Mesenteric fat pad (tissue), 1 donor: ENCODE measurements at regions not wholly inside any gene's neighbourhood (a gene's known extent, or its start where the extent isn't known, plus 50 kb on each side); places are given as distances from the start of the nearest gene placed in this dataset.
"Not testable (repeated sequence)": the region's sequence is repeated elsewhere in the genome, so short reads cannot be mapped to it uniquely, and the experiment has no call there.

Experiments
- DNase-seq: peaks from one replicate; pipeline ENCODE4 v3.0.0-alpha.2; 2020; ENCODE audit warnings: low spot score
- donor health status: DM: yes; HTN: yes; CAD: no.

DNA sequence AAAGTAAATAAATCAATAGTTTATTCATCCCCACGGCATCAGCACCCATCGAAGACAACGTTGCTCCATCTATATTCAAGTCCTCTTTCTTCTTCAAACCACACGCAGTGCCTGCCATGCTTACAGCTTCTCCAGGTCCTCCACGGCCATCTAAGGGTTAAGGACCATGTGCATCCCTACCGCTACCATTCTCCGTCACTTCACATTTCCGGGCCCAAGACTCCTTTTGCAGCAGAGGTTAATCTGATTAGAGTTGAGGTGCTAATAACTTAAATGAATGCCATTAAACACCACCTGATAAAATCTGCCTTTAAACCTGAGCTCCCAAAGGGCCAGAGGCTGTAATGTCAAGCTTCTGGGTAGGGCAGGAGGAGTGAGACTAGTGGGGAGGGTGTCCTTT lies 79.7 kb upstream of the CCND2 start:
- DNase-seq, result no peak

DNA sequence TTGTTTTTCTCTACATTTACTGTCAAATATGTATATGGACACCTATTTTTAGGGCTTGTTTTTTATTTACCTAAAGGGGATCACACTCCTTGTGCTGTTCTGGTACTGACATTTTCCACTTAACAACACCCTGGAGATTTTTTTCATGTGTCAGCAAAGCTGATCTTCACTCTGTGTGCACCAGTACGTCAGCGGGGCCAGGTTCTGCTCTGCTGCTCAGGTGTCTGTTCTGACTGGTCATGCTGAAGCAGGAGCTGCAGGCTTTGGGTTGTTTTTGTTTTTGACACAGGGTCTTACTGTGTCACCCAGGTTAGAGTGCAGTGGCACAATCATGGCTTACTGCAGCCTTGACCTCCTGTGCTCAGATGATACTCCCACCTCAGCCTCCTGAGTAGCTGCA lies 81.9 kb upstream of the CCND2 start:
- DNase-seq, result no peak

DNA sequence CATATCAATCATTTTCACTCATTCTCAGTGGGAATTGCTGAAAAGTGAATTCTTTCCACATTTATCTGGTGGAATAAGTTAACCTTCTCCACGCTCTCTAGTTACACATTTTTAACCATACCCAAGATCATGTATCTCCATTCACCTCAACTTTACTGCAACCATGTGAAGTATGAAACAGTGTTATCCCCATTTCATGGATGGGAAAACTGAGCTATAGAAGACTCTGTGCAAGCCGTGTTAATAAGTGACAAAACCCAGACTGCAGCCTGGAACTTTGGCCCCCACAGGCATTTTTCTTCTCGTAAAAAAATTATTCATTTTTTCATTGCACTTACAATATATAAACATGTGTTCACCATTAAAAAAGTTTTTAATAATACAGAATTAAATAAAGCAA lies 82.4 kb upstream of the CCND2 start:
- DNase-seq, result no peak

DNA sequence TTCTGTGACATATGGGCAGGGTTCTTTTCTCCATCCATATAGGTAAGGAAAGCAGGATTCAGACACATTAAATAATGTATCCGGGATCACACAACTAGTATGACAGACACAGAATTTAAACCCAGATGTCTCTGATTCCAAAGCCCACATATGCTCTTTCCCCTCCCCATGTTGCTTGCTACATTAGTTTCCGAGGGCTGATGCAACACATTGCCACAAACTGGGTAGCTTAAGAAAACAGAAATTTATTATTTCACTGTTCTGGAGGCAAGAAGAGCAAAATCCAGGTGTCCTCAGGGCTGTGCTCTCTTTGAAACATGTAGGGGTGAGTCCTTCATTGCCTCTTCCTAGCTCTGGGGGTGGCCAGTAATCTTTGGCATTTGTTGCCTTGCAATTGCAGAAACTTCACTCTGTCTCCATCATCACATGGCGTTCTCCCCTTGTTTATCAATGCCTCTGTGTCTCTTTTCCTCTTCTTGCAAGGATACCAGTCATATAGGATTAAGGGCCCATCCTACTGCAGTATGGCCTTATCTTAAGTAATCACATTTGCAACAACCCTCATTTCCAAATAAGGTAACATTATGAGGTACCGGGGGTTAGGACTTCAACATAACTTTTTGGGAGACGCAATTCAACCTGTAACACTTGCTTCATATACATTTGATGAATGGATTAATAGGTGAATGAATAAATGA lies 83.0 kb upstream of the CCND2 start:
- no peak for DNase-seq

DNA sequence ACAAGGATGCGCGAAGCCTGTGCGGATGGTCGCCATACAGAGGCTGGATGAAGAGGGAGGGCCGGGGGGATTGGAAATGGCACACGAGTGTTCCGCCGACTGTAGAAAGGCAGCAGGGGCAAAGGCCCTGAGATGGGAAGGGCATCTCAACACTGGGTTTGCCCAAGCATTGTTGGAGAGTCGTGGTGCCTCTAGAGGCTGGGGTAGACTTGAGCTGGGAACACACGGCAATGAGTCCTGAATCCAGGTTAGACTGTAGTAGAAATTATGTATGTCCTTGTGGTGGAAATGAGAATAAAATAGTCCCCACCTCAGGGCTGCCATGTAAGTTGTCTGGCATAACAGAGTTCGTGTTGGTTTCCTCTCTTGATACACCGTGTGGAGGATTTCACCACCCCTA lies 83.8 kb upstream of the CCND2 start:
- no peak for DNase-seq

DNA sequence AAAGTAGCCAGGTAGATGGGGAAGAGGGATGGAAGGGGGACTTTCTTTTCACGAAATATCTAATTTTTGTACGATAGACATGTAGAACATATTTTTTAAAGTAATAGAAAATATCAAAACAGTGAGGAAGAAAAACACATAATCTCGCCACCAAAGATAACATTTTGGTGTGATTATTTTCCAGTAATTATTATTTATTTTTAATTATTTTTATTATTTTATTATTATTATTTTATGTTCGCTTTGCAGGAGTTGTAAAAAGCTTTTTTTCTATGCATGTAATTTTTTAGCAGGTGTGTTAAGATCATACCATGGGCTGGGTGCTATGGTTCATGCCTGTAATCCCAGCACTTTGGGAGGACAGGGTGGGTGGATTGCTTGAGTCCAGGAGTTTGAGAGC lies 85.6 kb upstream of the CCND2 start:
- DNase-seq, result no peak

DNA sequence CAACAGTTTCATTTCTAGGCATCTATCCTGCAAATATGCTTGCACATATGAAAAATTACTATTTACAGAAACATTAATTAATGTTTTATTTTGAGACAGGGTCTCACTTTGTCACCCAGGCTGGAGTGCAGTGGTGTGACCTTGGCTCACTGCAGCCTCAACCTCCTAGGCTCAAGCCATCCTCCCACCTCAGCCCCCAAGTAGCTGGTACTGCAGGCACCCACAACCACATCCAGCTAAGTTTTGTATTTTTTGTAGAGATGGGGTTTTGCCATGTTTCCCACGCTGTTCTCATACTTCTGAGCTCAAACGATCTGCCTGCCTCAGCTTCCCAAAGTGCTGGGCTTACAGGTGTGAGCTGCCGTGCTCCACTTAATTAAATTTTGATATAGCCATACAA lies 86.2 kb upstream of the CCND2 start:
- DNase-seq, result not testable (repeated sequence)

DNA sequence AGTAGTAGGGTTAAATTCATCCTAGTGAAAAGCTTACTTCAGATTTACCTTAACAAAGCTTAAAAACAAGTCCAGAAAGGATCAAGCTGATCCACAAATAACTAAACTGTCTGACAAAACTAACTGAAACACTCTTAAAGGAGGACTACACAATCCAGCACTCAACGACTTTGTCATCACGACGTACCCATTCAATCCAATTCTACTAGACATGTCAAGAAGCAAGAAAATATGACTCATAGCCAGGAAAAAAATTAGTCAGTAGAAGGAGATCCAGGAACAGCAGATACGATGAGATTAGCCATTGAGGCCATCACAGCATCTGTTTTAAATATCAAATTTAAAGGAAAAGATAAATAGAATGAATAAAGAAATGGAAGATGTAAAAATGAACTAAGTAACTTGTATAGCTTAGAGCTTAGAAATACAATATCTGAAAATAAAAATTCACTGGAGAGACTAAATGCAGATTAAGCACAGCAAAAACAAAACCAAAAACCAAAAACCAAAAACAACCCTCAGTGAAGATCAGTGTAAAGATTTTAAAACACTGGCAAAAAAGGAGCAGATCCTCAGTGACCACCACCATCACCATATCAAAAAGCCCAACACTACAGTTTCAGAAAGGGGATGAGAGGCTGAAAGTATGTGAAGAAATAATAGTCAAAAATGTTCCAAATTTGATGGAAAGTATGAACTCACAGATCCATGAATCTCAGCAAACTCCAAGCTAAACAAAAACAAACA lies 95.0 kb upstream of the CCND2 start:
- DNase-seq, result no peak

DNA sequence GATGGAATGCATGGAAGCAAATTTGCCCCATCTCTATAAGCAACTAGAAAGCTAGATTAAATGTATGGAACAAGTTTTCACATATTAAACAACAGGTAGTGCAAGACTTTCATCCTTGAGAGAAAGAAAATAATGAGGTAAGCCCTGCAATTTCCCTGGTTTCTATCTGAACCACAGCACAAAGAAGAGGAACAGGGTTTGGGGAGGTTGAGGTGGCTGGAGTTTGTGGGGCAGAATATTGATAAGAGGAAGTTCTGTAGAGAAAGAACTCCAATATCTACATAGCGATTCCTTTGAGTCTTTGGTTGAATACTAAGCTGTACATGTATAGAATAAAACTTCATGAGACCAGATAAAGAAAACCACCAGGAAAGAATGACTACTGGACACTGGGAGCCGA lies 96.3 kb upstream of the CCND2 start:
- no peak for DNase-seq

DNA sequence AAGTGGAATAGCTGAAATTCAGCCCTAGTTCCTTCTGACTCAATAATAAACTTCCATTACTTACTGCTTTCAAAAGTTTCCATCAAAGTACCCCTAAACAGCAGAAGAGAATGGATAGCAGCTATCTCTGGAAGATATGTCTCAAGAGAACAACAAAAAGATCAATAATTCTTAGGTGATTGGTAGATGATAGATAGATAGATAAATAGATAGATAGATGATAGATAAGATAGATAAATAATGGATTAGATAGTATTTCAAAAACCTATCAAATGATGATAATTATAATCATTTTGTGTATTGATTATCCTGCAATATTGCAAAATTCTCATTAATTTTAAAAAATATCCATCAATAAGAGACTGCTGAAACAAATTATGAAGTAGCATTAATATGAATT lies 97.4 kb upstream of the CCND2 start:
- DNase-seq, result no peak

DNA sequence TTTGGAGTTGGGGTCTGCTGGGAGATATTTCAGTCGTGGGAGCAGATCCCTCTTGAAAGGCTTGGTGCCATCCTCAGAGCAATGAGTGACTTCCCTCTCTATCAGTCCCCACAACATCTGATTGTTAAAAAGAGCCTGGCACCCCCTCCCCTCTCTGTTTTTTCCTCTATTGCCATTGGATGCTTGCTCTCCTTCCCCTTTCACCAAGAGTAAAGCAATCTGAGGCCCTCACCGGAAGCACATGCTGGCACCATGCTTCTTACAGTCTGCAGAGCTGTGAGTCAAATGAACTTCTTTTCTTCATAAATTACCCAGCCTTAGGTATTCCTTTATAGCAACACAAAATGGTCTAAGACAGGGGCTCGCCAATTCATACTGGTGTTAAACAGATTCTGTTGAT lies 99.1 kb upstream of the CCND2 start:
- DNase-seq, result no peak

DNA sequence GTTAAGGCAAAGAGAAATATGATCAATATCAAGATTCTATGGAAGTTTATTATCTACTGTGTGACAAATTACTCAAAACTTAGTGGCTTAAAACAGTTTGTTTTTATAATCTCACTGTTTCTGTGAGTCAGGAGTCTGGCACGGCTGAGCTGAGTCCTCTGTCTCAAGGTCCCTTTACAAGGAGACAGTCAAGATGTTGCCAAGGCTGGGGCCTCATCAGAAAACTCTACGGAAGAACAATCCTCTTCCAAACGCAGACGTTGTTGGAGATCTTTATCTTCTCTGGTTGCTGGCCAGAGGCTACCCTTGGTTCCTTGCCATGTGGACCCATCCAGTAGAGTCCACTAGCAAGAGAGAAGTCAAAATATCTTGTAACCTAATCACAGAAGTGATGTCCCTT lies 100.6 kb upstream of the CCND2 start:
- DNase-seq, result no peak

DNA sequence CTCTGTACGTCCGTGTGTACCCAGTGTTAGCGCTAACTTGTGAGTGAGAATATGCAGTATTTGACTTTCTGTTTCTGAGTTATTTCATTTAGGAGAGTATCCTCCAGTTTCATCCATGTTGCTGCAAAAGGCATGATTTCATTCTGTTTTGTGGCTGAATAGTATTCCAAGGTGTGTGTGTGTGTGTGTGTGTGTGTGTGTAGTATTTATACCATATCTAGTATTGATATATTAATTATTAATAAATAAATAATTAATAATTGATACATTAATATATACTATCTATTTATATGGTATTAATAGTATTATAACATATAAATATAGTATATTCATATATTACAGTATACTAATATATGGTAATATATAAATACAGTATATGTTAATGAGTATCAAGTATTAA lies 101.8 kb upstream of the CCND2 start:
- DNase-seq, result no peak

DNA sequence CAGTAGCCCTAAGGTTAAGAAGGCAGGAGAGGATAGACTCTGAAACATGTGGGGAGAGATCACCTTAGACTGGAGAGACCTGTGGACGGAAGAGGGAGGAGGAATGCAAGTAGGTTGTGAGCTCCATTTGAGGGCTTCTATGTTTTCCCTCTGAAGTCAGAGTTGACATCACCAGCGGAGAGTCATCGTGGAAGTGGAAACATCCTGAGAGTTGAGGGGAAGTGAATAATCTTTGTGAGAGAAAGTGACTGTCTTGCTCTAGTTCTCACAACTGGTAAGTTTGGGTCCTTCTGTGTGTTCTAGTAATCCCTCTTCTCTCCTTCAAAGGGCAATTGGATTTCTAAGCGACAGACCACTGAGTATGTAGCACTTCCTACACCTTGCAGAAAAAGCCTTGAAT lies 103.6 kb upstream of the CCND2 start:
- DNase-seq, result no peak

DNA sequence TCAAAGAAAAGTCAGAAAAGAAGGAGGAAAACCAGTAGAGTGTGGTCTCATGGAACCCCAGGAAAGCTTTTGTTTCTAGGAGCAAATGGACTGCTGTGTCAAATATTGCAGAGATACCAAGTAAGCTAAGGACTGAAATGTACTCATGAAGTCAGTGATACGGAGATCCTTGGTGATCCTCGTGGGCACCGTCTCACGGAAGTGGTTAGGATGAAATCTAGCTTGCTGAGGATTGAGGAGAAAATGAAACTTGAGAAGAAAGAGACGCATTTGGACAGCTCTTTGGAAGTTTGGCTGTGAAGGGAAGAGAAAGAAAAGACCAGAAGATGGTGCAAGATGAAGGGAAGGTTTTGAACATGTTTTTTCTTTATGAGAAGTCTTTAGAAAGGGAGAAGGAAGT lies 104.0 kb upstream of the CCND2 start:
- DNase-seq, result no peak

DNA sequence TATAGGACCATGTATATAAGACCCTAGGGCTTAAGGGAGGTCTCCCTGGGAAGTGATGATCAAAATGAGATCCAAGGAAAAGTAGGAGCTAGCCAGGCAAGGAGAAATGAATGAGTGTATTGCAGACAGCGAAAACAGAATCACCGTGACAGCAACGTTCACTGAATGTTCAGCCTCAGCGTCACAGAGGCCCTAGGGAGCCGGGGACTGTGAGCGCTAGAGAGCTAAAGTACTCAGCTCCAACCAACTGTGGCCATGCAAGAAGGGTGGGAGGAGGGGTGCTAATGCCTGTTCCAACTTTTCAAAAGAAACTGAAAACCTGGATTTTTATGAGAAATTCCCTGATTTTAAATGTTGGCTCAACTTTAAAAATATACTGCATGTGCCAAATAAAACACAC lies 105.5 kb upstream of the CCND2 start:
- no peak for DNase-seq

DNA sequence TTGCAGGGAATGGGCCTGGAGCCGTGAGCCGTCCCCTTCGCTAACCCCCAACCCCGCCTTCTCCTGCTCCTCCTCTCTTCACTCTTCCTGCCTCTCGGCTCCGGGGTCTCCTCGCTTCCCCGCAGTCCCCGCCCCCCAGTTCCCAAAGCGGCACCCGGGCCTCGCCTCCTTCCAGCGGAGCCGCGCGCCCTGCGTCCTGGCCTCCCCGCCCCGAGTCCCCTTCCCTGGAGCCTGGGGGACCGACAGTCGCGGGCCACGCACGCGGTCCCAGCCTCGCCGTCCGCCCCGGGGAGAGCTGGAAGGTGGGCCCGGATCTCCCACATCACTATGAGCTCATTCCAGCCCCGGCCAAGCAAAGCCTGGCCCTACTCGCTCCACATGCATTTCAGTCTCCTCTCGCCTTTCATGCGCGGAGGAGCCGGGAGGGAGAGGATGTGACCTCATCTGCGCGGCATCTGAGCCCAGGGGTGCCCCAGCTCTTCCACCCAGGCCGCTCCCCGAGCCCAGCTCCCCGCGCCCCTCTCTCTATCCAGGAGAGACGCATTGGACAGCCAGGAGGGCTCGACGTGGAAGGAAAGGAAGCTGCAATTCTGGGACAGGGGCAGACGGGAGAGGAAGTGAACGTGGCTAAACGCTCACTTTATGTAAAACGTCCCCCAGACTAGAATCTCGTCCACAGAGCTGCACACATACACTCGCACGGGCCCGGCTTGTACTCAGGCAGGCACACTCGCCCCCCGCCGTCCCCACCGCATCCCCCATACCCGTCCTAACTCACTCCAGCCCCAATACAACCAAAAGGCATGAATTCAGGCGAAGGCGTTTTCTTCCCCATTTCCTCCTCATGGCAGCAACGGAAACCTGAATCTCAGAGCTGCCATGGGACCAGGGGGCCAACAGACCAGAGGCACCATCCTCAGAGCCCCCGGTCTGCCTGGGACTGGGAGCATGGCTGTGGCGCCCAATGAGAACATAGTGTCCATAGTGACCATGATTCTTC lies 108.7 kb upstream of the CCND2 start:
- DNase-seq, result no peak

DNA sequence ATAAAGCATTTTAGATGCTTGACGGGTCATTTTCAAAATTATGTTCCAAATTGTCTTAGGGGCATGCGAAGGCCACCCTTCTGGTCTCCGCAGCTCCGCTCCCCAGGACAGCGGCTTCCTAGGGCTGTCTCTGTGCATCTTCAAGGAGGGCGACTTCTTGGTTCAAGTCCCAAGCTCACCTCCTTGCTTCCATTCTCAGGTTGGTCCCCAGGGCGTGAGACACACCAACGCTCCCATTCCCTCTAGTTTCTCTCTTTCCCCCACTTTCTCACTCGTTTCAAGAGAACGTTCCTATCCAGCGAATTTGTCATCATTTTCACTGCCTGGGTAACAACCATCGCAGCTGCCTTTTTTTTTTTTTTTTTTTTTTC lies 109.4 kb upstream of the CCND2 start:
- DNase-seq, result no peak

DNA sequence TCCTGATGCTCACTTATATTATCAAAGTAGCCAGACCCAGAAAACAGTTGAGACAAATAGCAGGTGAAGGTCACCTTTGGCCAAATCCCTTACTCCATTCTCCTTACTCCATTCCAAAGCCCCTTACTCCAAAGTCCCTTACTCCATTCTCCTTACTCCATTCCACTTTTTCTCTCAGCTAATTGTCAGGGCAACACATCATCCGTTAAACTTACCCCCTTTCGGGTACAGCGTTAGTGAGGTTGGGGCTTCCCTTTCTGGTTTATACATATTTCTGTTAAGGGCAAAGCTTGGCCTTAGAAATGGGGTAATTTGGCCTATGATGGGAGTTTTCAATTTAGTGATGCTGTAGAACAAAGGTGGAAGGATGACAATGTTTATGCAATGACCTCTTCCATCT lies 111.8 kb upstream of the CCND2 start:
- DNase-seq, result no peak

DNA sequence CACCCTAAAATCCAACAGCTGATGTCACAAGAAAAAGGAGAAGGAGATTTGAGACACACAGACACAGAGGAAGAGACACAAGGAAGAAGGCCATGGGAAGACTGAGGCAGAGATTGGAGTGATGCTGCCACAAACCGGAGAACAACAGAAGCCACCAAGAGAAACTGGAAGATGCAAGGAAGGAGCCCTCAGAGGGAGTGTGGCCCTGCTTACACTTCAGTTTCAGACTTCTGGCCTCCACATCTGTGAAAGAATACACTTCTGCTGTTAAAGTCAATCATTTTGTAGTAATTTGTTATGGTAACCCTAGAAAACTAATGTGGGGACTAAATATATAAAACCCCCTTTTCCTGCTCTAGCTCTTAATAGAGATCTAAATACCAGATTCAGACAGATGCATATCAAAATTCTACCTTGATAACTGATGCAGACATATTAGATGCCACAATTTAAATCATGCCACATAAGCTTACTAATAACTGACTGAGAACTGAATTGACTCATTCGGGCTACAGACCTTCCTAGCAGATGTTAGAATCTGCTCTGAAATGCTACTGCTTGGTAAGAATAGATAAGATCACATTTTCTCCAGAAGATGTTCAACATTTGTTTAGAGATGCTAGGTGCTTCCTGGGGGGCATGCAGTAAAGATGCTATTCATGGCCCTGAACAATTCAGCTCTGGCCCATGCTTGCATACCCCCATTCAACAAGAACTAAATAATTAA lies 113.1 kb upstream of the CCND2 start:
- DNase-seq, result no peak

DNA sequence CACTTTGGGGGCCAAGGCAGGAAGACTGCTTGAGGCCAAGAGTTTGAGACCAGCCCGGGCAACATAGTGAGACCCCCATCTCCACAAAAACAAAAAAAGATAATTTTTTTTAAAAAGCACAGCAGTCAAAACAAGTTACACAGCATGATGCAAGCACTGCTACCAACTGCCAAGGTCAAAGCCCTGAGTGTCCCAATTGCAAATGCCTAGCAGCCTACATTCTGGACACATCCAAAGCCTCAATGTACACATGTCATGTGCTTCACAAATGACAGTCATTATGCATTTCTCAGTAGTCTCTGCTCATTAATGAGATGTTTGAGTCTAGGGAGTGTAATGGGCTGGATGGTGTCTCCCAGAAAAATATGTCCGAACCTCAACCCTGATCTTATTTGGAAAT lies 113.7 kb upstream of the CCND2 start:
- no peak for DNase-seq
